Ishikawa (cell line): ENCODE measurements at regions not wholly inside any gene's neighbourhood (a gene's known extent, or its start where the extent isn't known, plus 50 kb on each side); places are given as distances from the start of the nearest gene placed in this dataset.

Experiments
- CEBPB ChIP-seq: IDR thresholded peaks from 2 replicates; pipeline ENCODE4 v1.6.1; 2012
- EP300 ChIP-seq: IDR thresholded peaks from 2 replicates; pipeline ENCODE4 v1.6.1; 2012; ENCODE audit warnings: borderline replicate concordance
- MAX ChIP-seq: IDR thresholded peaks from 2 replicates; pipeline ENCODE4 v1.6.1; 2012
- RAD21 ChIP-seq: IDR thresholded peaks from 2 replicates; pipeline ENCODE4 v1.6.1; 2012; ENCODE audit warnings: low read depth
- TAF1 ChIP-seq: IDR thresholded peaks from 2 replicates; pipeline ENCODE4 v1.6.1; 2012; ENCODE audit warnings: low read depth, mild to moderate bottlenecking
- TEAD4 ChIP-seq: IDR thresholded peaks from 2 replicates; pipeline ENCODE4 v1.6.1; 2012

- TF ChIP-seq TAF1 (no peak), MAX (no peak), RAD21 (no peak), EP300 (no peak), CEBPB (no peak), TEAD4 (no peak)
These were observed 1514.8 kb upstream of the DEFB115 start for GRCh38 chr20:29742699-29743100.
